Glutamatergic neuron (in vitro differentiated cells): ENCODE measurements at regions not wholly inside any gene's neighbourhood (a gene's known extent, or its start where the extent isn't known, plus 50 kb on each side); places are given as distances from the start of the nearest gene placed in this dataset.
A peak's percentile ranks its signal among the peaks of the same experiment; 100 is the strongest.

ENCODE experiments used
- DNase-seq: peaks from one replicate; pipeline ENCODE4 v3.0.0; 2022
- H3K27ac Mint-ChIP-seq: one replicate; pipeline ENCODE4 v1.8.0; 2020; ENCODE audit warnings: mild to moderate bottlenecking, mixed read lengths, inconsistent platforms; ENCODE audit not compliant: unreplicated experiment
- H3K27me3 Mint-ChIP-seq: one replicate; pipeline ENCODE4 v1.8.0; 2020; ENCODE audit warnings: mild to moderate bottlenecking, moderate library complexity, mixed read lengths, inconsistent platforms; ENCODE audit not compliant: unreplicated experiment
- H3K36me3 Mint-ChIP-seq: one replicate; pipeline ENCODE4 v1.8.0; 2020; ENCODE audit warnings: mild to moderate bottlenecking, mixed read lengths, inconsistent platforms; ENCODE audit not compliant: unreplicated experiment
- H3K4me1 Mint-ChIP-seq: one replicate; pipeline ENCODE4 v1.8.0; 2020; ENCODE audit warnings: mild to moderate bottlenecking, low read depth, mixed read lengths, inconsistent platforms; ENCODE audit not compliant: unreplicated experiment
- H3K4me3 Mint-ChIP-seq: one replicate; pipeline ENCODE4 v1.8.0; 2020; ENCODE audit warnings: mild to moderate bottlenecking, mixed read lengths, inconsistent platforms; ENCODE audit not compliant: unreplicated experiment
- H3K9me3 Mint-ChIP-seq: one replicate; pipeline ENCODE4 v1.8.0; 2020; ENCODE audit warnings: mild to moderate bottlenecking, moderate library complexity, mixed read lengths, inconsistent platforms; ENCODE audit not compliant: unreplicated experiment
- TF ChIP-seq, protein P1 (sequence below): fragments of 200-600 bp; sonication (generic); IDR thresholded peaks from one replicate; pipeline ENCODE4 v1.5.0; 2021; ENCODE audit not compliant: partially characterized antibody, unreplicated experiment

DNA sequence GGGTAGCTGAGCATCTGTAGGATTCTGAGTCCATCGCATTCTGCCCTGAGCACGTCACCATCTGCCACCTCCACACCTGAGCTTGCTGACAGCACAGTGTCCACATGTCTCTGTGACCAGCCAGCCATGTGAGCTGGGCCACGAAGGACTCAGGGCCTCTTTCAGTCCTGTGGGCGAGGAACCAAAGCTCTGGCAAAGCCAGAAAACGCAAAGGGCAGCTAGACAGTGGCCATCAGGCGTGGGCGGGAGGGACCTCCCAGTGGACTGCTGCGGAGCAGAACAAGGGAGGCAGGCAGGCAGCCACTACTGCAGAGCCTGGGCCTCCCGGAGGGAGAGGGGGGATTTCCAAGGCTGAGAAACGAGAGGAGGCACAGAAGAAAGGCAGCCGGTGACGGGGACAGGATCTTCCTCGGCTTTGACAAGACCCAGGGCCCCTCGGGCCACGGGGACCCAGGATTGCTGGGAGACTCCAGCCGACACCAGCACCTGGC is 274.6 kb upstream of the SALL3 start:
- Mint-ChIP-seq H3K4me1 (peaks cover 13% of the 10 kb centered on the region), H3K36me3 (peaks cover 20% of the 10 kb centered on the region), H3K4me3 (no peak overlapping the region), H3K9me3 (peaks cover 13% of the 10 kb centered on the region), H3K27ac (peak overlapping the region; percentile 1), H3K27me3 (no peaks in the 10 kb centered on the region)
- TF ChIP-seq, protein P1, sequence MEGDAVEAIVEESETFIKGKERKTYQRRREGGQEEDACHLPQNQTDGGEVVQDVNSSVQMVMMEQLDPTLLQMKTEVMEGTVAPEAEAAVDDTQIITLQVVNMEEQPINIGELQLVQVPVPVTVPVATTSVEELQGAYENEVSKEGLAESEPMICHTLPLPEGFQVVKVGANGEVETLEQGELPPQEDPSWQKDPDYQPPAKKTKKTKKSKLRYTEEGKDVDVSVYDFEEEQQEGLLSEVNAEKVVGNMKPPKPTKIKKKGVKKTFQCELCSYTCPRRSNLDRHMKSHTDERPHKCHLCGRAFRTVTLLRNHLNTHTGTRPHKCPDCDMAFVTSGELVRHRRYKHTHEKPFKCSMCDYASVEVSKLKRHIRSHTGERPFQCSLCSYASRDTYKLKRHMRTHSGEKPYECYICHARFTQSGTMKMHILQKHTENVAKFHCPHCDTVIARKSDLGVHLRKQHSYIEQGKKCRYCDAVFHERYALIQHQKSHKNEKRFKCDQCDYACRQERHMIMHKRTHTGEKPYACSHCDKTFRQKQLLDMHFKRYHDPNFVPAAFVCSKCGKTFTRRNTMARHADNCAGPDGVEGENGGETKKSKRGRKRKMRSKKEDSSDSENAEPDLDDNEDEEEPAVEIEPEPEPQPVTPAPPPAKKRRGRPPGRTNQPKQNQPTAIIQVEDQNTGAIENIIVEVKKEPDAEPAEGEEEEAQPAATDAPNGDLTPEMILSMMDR: no peak
- peak; percentile 21 for DNase-seq

DNA sequence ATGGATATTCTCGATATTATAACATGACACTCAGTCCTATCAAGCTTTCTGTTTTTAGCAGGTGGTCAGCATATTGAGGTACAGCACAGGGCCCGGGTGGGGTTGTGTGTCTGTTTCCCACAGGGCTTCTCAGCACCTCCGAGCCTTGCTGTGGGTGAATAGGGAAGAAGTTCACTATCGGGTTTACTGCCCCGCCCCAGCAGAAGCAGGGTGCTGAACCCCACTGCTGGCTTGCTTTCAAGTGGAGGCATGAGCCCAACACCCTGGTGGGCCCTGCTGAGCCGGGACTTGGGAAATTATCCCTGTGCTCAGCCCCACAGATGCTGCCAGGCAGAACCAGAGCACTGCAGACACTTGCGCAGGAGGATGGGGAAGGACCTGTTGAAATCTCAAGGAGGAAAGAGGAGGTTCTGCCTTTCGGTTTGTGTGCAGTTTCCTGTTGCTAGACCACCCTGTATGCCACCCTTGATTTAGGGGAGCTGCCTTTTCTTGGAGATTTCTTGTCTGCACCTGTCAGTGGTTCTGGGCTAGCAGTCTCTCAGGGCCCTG is 270.3 kb upstream of the SALL3 start:
- Mint-ChIP-seq H3K4me1 (peaks cover 6% of the 10 kb centered on the region), H3K36me3 (peaks cover 30% of the 10 kb centered on the region), H3K4me3 (no peak overlapping the region), H3K27ac (no peak overlapping the region), H3K9me3 (peaks cover 13% of the 10 kb centered on the region), H3K27me3 (no peaks in the 10 kb centered on the region)
- no peak for DNase-seq
- TF ChIP-seq, protein P1: no peak

DNA sequence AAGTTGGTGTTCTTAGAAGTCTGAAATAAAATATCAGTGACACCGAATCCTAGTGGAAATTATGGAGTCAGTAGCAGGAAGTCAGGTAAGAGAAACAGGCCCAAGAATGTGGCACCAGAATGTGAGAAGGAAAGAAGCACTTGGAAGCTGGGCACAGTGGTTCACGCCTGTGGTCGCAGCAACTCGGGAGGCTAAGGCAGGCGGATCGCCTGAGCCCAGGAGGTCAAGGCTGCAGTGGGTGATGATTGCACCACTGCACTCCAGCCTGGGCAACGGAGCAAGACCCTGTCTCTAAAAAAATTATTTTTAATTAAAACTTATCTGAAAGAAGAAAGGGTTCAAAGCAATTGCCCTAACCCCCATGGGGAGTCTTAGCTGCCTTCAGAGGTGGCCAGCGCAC is 268.3 kb upstream of the SALL3 start:
- Mint-ChIP-seq H3K4me3 (no peak overlapping the region), H3K27me3 (no peaks in the 10 kb centered on the region), H3K4me1 (no peaks in the 10 kb centered on the region), H3K36me3 (peaks cover 24% of the 10 kb centered on the region), H3K27ac (no peak overlapping the region), H3K9me3 (peaks cover 8% of the 10 kb centered on the region)
- TF ChIP-seq, protein P1: no peak
- no peak for DNase-seq

DNA sequence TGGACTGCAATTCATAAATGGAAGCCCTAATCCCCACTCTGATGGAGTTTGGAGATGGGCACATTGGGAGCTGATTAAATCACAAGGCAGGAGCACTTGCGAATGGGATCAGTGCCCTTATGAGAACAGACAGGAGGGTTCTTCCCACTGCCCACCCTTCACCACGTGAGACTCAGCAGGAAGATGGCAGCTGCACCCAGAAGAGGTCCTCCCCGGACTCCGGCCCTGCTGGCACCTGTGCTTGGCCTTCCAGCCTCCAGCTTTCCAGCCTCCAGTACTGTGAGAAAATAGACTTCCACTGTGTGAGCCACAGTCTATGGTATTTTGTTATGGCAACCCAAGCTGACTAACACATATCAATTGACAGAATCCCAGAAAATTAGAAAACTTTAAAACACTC is 267.6 kb upstream of the SALL3 start:
- Mint-ChIP-seq H3K4me1 (no peaks in the 10 kb centered on the region), H3K36me3 (peaks cover 24% of the 10 kb centered on the region), H3K27me3 (no peaks in the 10 kb centered on the region), H3K9me3 (peaks cover 8% of the 10 kb centered on the region), H3K27ac (no peak overlapping the region), H3K4me3 (no peak overlapping the region)
- TF ChIP-seq, protein P1: no peak
- no peak for DNase-seq

DNA sequence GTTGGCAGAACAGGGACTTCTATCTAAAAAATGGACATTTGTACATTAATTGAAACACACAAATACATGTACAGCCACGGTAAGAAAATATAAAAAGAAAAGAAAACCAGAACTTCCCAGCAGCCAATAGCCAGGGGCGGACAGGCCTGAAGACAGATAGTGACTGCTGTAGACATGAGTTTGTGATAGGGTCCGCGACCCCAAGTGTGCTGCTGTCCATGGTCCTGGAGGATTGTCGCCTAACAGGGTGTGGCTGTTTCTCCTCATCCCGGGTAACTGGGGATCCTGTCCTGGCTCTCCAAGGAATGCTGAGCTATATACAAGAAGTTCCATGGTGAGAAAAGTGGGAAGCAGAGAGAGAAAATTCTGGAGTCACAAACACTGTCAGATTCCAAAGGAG is 266.5 kb upstream of the SALL3 start:
- TF ChIP-seq, protein P1: no peak
- no peaks in the 10 kb centered on the region for H3K27me3 Mint-ChIP-seq
- H3K4me3 Mint-ChIP-seq: no peak overlapping the region
- DNase-seq: no peak
- H3K9me3 Mint-ChIP-seq: peaks cover 8% of the 10 kb centered on the region
- peaks cover 19% of the 10 kb centered on the region for H3K36me3 Mint-ChIP-seq
- no peak overlapping the region for H3K27ac Mint-ChIP-seq
- no peaks in the 10 kb centered on the region for H3K4me1 Mint-ChIP-seq
